Uterus (tissue), 2 donors: ENCODE measurements at regions not wholly inside any gene's neighbourhood (a gene's known extent, or its start where the extent isn't known, plus 50 kb on each side); places are given as distances from the start of the nearest gene placed in this dataset.

Experiments used
- POLR2A ChIP-seq, 2 donors: fragments of 450-650 bp; IDR thresholded peaks; one replicate each; pipeline ENCODE4 v1.6.1; 2016; ENCODE audit warnings: antibody characterized with exemption in 2 of 2, mild to moderate bottlenecking in 1 of 2, moderate library complexity in 1 of 2
- TF ChIP-seq, protein P1 (sequence below), 4 experiments: fragments of 200-600 bp in 2 of 4; fragments of 450-650 bp in 2 of 4; sonication (generic) in 2 of 4; IDR thresholded peaks; one replicate each; pipeline ENCODE4 v1.5.1; 2016 to 2019; ENCODE audit warnings: antibody characterized with exemption in 4 of 4, mild to moderate bottlenecking in 2 of 4, moderate library complexity in 1 of 4

DNA sequence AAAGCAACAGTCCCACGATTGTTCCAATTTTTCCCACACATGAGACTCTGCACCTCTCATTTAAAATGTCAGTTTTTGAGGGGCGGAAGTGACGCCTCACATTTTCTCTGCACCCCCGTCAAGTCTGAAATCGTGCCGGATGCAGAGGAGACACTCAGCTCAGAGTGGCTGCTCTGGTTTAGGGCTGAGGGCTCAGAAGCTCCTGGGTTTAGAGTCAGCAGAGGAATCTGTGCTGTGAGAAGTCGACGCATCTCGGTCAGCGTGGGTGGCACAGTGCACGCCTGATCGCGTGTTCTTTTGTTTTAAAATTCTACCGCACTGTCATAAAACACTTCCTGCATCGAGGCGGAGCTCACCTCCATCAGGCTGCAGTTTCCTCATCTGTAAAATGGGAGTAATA lies 116.7 kb upstream of the ADRA2C start:
- TF ChIP-seq, protein P1, sequence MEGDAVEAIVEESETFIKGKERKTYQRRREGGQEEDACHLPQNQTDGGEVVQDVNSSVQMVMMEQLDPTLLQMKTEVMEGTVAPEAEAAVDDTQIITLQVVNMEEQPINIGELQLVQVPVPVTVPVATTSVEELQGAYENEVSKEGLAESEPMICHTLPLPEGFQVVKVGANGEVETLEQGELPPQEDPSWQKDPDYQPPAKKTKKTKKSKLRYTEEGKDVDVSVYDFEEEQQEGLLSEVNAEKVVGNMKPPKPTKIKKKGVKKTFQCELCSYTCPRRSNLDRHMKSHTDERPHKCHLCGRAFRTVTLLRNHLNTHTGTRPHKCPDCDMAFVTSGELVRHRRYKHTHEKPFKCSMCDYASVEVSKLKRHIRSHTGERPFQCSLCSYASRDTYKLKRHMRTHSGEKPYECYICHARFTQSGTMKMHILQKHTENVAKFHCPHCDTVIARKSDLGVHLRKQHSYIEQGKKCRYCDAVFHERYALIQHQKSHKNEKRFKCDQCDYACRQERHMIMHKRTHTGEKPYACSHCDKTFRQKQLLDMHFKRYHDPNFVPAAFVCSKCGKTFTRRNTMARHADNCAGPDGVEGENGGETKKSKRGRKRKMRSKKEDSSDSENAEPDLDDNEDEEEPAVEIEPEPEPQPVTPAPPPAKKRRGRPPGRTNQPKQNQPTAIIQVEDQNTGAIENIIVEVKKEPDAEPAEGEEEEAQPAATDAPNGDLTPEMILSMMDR (IDR thresholded peaks at IDR 0.05) = no peak
- TF ChIP-seq POLR2A (IDR thresholded peaks at IDR 0.05) = no peak
